Thyroid gland (tissue), 4 donors: ENCODE measurements at regions not wholly inside any gene's neighbourhood (a gene's known extent, or its start where the extent isn't known, plus 50 kb on each side); places are given as distances from the start of the nearest gene placed in this dataset.

Experiments
- DNase-seq, 2 donors: peaks; one replicate each; pipeline ENCODE4 v3.0.0-alpha.2; 2019
- H3K27ac ChIP-seq, 3 donors: fragments of 200-600 bp; sonication (generic); 1 replicate in 2 of 3; 2 replicates in 1 of 3; pipeline ENCODE4 v1.5.1; 2016 to 2019; ENCODE audit warnings: mild to moderate bottlenecking in 1 of 3, moderate library complexity in 1 of 3
- H3K27me3 ChIP-seq: fragments of 200-600 bp; sonication (generic); one replicate; pipeline ENCODE4 v1.5.1; 2019
- H3K36me3 ChIP-seq, 2 donors: fragments of 200-600 bp; sonication (generic); one replicate each; pipeline ENCODE4 v1.5.1; 2016 to 2019
- H3K4me1 ChIP-seq, 2 donors: fragments of 200-600 bp; sonication (generic); one replicate each; pipeline ENCODE4 v1.5.1; 2017 to 2019
- H3K4me3 ChIP-seq, 3 donors: fragments of 200-600 bp; sonication (generic); replicated peaks in 1 of 3; 1 replicate in 2 of 3; 2 replicates in 1 of 3; pipeline ENCODE4 v1.5.1; 2016; ENCODE audit warnings: mild to moderate bottlenecking in 1 of 3
- H3K9me3 ChIP-seq: fragments of 200-600 bp; sonication (generic); one replicate; pipeline ENCODE4 v1.5.1; 2017
- CTCF ChIP-seq, 6 experiments: fragments of 200-600 bp in 3 of 6; fragments of 450-650 bp in 3 of 6; sonication (generic) in 3 of 6; IDR thresholded peaks; one replicate each; pipeline ENCODE4 v1.5.1; 2016 to 2019; ENCODE audit warnings: antibody characterized with exemption in 6 of 6, mild to moderate bottlenecking in 2 of 6, inconsistent platforms in 1 of 6, moderate library complexity in 1 of 6
- POLR2A ChIP-seq, 2 donors: fragments of 450-650 bp; IDR thresholded peaks; one replicate each; pipeline ENCODE4 v1.6.1; 2017; ENCODE audit warnings: antibody characterized with exemption in 2 of 2, mild to moderate bottlenecking in 2 of 2, moderate library complexity in 1 of 2
- WGBS, 2 donors: methylation state at CpG; one replicate each; pipeline ENCODE4 v1.1.5; 2017; 5-methylcytosine and 5-hydroxymethylcytosine counted together
- intact Hi-C: fragments of 100-400 bp; cut with DNase I; formaldehyde crosslinking; loops from one replicate; pipeline ENCODE4 v1.15.1; 2023

GRCh38 chr12:40581889-40582288 is 110.3 kb upstream of the CNTN1 start:
- no peak for TF ChIP-seq POLR2A (IDR thresholded peaks at IDR 0.05)
- TF ChIP-seq CTCF (IDR thresholded peaks at IDR 0.05): no peak
- intact Hi-C loops: no loop called here
- H3K4me3 ChIP-seq: no peak overlapping the region
- WGBS, 2 donors: 88 to 100% methylated on average over 1 of the region's 1 CpG
- no peak for DNase-seq
- H3K9me3 ChIP-seq: no peaks in the 10 kb centered on the region
- H3K4me1 ChIP-seq: no peaks in the 10 kb centered on the region
- no peaks in the 10 kb centered on the region for H3K36me3 ChIP-seq
- H3K27ac ChIP-seq: no peak overlapping the region
- H3K27me3 ChIP-seq: no peaks in the 10 kb centered on the region

- intact Hi-C loops: no loop called here
- no peak overlapping the region for H3K27ac ChIP-seq
- TF ChIP-seq POLR2A (IDR thresholded peaks at IDR 0.05): no peak
Measured at GRCh38 chr12:40583743-40584142, 108.5 kb upstream of the CNTN1 start.

GRCh38 chr12:40584763-40585162 is 107.5 kb upstream of the CNTN1 start:
- intact Hi-C loops: no loop called here
- Histone ChIP-seq H3K27me3 (no peaks in the 10 kb centered on the region), H3K36me3 (no peaks in the 10 kb centered on the region), H3K9me3 (no peaks in the 10 kb centered on the region), H3K4me3 (no peak overlapping the region), H3K4me1 (no peaks in the 10 kb centered on the region), H3K27ac (no peak overlapping the region)
- no peak for TF ChIP-seq POLR2A (IDR thresholded peaks at IDR 0.05)
- no peak for TF ChIP-seq CTCF (IDR thresholded peaks at IDR 0.05)
- DNase-seq: no peak
- 63 to 75% methylated on average over 2 of the region's 2 CpGs for WGBS, 2 donors

More at GRCh38 chr12:40583743-40584142, 108.5 kb upstream of the CNTN1 start:
- H3K9me3 ChIP-seq: no peaks in the 10 kb centered on the region
- H3K4me3 ChIP-seq: no peak overlapping the region
- no peaks in the 10 kb centered on the region for H3K27me3 ChIP-seq
- DNase-seq: no peak
- H3K36me3 ChIP-seq: no peaks in the 10 kb centered on the region
- H3K4me1 ChIP-seq: no peaks in the 10 kb centered on the region

- Histone ChIP-seq H3K27ac (no peak overlapping the region), H3K4me1 (no peaks in the 10 kb centered on the region), H3K27me3 (no peaks in the 10 kb centered on the region), H3K36me3 (no peaks in the 10 kb centered on the region), H3K4me3 (no peak overlapping the region), H3K9me3 (no peaks in the 10 kb centered on the region)
- DNase-seq: no peak
- TF ChIP-seq POLR2A (IDR thresholded peaks at IDR 0.05) (no peak), CTCF (IDR thresholded peaks at IDR 0.05) (no peak)
- intact Hi-C loops: no loop called here
Measured at GRCh38 chr12:40586823-40587222, 105.4 kb upstream of the CNTN1 start.

GRCh38 chr12:40587421-40587820 is 104.8 kb upstream of the CNTN1 start:
- Histone ChIP-seq H3K36me3 (no peaks in the 10 kb centered on the region), H3K27ac (no peak overlapping the region), H3K9me3 (no peaks in the 10 kb centered on the region), H3K4me1 (no peaks in the 10 kb centered on the region), H3K4me3 (no peak overlapping the region), H3K27me3 (no peaks in the 10 kb centered on the region)
- TF ChIP-seq CTCF (IDR thresholded peaks at IDR 0.05) (no peak), POLR2A (IDR thresholded peaks at IDR 0.05) (no peak)
- no peak for DNase-seq
- intact Hi-C loops: no loop called here

- intact Hi-C loops: no loop called here
- Histone ChIP-seq H3K4me1 (no peaks in the 10 kb centered on the region), H3K4me3 (no peak overlapping the region), H3K27ac (no peak overlapping the region), H3K36me3 (no peaks in the 10 kb centered on the region), H3K27me3 (no peaks in the 10 kb centered on the region), H3K9me3 (no peaks in the 10 kb centered on the region)
- TF ChIP-seq CTCF (IDR thresholded peaks at IDR 0.05) (no peak), POLR2A (IDR thresholded peaks at IDR 0.05) (no peak)
- 84 to 87% methylated on average over 3 of the region's 3 CpGs for WGBS, 2 donors
- DNase-seq: no peak
Measured at GRCh38 chr12:40587970-40588369, 104.3 kb upstream of the CNTN1 start.
